ENCODE measurements at regions not wholly inside any gene's neighbourhood (a gene's known extent, or its start where the extent isn't known, plus 50 kb on each side); places are given as distances from the start of the nearest gene placed in this dataset.

DNA sequence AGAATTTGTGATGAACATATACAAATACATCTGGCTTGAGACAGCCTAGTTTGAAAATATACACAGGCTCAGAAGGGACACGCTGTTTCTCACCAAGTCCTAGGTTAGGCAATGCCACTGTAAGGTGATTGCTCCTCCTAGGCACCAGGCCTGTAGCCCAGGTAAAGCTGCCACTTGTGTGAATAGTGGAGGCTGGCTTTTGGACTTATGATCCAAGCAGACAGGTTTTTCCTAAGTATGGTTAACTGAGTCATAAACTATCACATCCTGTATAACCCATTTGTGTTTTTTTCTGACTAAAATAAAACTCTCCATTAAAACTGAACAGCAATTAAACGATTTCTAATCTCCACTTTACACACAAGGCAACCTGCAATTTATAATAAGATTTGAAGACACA is 81.0 kb downstream of the SEMA4F start:
- no peak for DNase-seq (ENCODE audit: low read depth in 2 of 2)

DNA sequence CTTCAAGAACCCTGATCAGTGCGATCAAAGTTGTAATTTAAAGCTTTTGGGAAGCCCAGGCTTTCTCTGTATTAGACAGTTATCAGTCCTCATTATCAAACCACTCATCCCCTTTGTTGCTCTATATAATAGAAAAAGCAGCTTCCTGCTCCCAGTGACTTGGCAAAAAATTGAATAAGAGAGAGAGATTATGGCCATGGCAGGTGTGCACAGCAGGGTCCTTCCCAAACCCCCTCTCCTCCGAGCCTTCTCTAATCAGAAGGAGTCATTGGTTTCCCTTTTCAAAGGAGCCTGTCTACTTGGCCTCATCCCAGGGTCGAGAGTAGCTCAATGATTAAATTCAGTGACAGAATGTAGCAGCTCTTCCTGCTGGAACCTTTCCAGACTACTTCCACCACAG is 81.5 kb downstream of the SEMA4F start:
- no peak for DNase-seq (ENCODE audit: low read depth in 2 of 2)

DNA sequence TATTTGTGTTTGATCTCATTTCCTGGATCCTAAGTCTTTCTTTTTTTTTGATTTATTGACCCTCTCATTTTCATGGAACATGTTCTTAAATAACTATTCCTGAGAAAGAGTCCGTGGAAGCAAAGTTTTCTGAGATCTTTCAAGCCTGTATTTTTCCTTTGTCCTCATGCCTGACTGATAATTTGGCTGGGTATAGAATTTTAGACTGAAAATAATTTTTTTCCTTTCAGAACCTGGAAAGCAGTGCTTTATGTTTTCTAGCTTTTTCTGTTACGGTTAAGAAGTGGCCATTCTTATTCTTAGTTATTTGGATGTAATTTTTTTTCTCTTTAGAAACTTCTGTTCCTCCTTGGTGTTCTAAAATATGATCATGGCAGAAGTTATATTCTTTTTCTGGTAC is 82.5 kb downstream of the SEMA4F start:
- no peak for DNase-seq (ENCODE audit: low read depth in 2 of 2)

DNA sequence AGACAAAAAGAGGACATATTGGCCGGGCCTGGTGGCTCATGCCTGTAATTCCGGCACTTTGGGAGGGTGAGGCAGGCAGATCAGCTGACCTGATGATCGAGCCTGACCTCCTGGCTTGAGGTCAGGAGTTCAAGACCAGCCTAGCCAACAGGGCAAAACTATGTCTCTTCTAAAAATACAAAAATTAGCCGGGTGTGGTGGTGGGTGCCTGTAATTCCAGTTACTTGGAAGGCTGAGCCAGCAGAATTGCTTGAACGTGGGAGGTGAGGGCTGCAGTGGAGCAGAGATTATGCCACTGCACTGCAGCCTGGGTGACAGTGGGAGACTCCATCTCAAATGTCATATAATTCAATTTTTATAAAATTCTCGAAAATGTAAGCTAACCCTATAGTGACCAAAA is 84.5 kb downstream of the SEMA4F start:
- no peak for DNase-seq (ENCODE audit: low read depth in 2 of 2)

DNA sequence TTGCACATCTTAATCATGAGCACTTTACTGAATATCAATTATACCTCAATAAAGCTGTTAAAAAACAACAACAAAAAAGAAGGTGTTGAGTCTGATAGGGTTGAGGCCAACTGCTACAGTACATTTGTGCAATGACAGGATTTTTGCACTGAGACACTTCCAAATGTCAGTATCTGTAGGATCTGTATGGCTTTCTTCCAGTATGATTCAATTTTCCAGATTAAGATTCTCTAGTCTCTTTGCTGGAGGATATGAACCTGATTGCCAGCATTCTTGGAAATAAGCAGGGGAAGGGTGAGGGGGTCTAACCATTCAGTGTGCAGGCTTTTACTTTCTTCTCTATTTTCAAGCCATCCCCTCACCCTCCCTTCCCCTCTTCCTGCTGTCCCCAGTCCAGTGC is 85.1 kb downstream of the SEMA4F start:
- DNase-seq (ENCODE audit: low read depth in 2 of 2) = no peak

DNA sequence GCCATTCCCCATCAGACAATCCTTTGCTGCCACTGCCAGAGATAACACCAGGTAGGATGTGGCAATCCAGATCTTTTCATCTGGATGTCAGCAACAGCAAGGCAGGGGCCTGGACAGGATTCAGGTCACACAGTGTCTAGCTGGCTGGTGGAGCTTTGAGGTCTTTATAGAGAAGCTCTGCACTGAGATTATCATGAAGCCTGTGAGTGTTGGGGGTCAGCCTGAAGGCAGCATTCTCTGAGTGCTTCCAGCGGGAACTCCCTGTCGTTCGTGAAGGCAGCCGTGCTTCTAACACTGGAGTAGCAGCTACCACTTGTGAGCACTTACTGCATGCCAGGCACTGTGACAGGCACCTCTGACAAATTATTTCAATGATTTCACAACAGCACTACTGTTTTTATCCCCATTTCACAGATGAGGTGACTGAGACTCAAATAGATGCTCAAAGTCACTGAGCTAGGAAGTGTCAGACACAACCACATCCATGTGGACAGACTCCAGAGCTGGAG is 85.7 kb downstream of the SEMA4F start:
- no peak for DNase-seq (ENCODE audit: low read depth in 2 of 2)

DNA sequence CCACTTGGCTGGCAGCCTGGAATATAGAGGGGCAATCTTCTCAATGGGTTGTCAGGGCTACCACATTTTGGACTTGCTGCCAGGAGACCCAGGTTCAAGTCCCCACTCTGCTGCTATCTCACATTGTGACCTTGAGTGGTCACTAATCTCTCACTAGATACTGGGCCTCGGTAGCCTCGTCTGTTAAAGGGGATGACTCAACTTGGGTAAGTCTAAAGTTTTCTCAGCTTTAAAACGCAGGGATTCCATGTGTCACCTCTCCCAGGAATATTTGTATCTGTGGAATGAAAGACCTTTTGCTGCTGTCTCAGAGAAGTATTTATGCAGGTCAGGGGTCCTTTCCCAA is 86.3 kb downstream of the SEMA4F start:
- peak in 1 of 2 experiments; percentile 8 for DNase-seq (ENCODE audit: low read depth in 2 of 2)

DNA sequence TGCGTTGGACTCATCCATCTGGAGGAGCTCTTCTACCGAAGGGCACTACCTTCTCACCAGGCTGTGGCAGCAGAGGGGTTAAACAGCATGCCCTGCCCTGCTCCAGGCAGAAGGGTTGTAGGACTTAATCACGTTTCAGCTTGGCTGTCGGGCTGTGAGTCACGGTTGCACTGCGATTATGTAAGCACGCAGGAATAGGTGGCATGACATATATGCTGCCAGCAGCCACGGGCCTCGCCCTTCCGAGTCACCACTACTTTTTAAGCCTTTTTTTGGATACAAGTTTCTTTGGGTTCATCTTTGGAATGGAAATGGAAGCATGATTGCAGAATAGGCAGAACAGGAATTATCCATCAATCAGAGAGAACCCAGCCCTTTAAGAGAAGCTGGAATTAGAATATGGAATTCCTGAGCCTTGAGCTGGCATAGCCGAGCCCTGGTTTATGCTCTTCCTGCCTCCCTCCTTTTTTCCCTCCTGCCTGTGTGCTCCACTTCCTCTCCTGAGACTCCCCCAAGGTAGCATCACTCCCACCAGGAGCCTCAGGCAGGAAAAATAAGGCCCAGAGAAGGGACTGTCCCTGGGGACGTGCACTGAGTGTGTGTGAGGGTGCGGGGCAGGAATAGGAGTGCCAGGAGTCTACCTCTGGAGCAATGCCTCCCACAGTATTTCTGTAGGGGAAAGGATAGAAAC is 86.8 kb downstream of the SEMA4F start:
- peak; percentile 78 to 81 for DNase-seq (ENCODE audit: low read depth in 2 of 2)

DNA sequence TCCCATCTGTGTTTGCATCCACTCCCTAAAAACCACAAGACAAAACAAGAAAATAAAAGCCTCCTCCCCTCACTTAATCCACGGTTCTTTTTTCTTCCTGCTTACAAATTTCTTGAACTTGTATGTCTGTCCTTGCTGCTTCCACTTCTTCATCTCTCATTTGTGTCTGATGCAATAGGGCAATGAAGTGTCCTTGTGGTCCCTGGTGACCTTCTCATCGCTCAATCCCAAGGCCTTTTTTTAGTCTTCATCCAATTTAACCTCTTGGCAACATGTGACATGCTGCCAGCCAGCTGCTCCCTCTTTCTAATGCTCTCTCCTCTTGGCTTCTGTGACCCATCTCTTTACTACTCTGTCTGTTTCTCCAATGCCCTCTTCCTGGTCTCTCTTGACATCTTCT is 87.6 kb downstream of the SEMA4F start:
- DNase-seq (ENCODE audit: low read depth in 2 of 2) = no peak

DNA sequence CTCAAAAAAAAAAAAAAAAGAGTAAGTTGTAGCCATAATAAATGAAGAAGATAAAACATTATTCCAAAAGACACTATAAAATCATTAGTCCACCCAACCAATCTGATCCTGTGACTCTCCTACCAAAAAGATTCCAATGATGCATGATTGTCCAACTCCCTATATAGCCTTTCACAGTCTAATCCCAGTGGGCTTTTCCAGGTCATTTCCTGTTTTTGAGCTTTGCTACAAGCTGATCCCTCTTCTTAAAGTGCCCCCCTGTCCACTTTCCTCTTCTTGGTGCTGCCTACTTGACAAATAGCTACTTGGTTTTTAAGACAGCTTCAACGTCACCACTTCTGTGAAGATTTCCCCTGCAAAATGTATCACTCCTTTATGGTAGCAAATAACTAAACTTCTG is 88.4 kb downstream of the SEMA4F start:
- no peak for DNase-seq (ENCODE audit: low read depth in 2 of 2)

DNA sequence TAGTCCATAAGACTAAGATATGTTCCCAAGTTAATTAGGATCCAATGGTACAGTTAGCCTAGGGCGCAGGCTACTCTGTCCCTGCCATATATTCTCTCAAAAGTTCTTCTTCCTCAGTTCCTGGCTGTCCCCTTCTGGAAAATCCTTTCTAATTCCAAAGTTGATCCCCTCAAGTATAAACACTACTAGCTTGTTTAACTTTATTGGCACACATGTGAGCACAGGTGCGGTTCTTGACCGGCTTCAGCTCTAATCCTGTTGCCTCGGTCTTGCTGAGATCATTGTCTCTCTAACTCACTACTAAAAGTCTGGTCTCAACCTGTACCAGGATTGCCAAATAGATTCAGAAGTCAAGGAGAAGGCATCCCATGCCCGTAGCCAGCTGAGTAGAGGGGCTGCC is 89.0 kb downstream of the SEMA4F start:
- no peak for DNase-seq (ENCODE audit: low read depth in 2 of 2)

DNA sequence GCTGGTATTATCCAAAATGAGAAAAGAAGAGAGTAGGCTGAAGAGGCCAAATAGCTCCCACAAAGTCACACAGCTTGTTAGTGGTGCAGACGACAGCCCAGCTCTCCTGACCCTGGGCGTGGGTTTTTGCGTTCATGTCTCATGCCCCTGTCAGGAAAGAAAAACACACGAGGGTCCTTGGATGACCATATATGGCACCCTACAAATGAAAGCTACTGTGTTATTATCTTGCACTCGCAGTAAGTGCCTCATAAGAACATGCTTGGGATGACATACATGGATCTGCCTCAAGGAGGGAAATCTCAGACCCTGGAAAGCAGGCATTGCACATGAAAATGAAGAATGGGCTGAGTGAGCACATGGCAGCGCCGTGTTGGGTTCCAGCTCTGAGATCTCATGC is 89.7 kb downstream of the SEMA4F start:
- no peak for DNase-seq (ENCODE audit: low read depth in 2 of 2)

DNA sequence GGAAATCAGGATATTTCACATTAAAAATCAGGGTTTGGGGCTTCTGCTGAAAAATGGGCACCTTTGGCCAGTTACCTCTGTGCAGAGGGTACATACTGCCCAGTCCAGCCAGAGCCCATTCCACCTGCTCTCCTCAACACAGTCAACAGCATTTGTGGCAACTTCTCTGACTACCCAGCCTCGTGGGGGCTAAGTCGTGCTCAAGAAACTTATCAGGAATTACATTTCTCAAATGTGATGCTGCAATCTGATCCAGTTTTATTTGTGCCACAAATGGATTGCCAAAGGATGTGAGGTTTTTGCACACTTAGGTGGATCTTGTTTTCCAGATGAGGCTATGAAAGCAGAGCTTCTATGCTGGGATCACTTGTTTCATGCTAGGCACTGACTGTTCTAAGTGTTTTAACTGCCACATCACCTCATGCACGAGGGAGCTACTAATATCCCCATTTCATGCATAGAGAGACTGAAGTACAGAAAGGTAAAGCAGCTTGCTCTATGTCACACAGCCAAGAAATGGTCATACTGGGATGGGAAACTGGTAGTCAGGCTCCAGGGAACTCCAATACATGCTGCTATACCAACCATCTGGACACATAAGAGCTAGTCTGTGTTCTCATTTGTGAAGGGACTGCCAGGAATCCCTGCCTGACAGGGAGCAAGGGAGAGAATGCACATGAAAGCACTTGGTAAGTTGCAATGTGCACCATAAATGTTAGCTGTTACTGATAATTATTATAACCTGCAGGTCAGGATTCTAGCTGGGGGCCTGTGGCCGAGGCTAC is 89.0 kb upstream of the HK2 start:
- DNase-seq (ENCODE audit: low read depth in 2 of 2) = no peak

DNA sequence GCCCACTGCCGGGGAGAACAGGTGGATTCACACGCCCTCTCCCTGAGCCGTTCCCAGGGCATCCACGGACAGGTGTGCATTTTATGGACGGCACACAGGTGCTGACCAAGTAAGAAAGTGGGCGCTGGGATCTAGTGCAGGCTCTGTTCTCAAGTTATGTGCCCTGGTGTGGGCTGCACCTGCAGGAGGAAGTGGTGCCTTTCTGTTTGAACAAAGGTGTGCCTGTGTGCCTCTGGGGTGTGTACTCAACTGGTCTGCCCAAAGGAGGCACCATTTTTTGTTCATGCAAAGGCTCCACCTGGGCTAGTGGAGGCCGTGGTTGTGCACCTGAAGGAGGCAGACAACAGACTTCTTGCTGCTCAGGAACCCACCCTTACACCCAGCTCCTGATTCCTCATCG is 88.2 kb upstream of the HK2 start:
- DNase-seq (ENCODE audit: low read depth in 2 of 2) = no peak

DNA sequence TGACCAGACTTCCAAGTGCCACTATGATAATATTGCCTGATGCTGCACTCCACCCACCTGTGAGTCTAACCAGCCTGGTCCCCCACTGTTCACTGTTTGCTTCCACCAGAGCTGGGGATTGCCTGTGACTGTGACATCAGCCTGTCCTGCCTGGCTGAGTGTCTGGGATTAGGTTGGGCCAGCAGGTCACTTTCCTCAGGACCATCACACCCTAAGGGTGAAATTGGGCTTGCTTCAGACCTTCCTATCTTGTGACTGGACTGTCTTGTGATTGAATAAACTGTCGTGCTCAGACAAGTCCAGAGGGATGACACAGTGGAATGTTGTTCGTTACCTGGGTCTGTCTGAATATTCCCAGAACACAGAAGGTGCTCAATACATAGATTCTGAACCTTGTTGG is 87.4 kb upstream of the HK2 start:
- no peak for DNase-seq (ENCODE audit: low read depth in 2 of 2)

DNA sequence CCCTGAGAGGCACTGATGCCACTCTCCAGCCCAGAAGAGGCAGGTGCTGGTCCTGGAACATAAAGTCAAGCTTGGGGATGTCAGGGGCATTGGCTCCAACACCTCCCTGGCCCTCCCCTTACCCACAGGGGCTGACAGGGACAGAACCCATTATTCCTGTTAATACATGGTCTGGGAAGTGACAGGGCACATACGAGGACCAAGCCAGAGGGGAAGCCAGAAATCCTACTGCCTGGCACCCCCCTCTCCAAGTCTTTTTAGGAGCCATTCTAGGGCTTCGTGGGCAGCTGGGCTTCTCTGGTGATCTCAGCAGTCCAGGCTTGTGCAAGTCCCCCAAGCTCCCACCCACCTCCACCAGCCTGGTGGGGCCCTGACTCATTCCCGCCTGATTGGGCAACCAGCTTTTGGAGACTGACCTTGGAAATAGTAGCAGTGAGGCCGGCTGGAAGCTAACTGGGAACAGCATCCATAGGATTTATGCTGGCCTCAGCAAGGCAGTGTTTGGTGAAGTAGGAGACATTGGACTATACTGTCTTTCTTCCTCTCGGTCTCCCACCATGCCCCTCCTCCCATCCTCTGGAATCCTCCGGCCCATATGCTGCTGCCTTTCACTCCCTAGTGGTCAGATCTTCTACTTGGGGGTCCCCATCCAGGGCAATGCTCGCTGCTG is 86.4 kb upstream of the HK2 start:
- DNase-seq (ENCODE audit: low read depth in 2 of 2) = peak; percentile 36 to 49

DNA sequence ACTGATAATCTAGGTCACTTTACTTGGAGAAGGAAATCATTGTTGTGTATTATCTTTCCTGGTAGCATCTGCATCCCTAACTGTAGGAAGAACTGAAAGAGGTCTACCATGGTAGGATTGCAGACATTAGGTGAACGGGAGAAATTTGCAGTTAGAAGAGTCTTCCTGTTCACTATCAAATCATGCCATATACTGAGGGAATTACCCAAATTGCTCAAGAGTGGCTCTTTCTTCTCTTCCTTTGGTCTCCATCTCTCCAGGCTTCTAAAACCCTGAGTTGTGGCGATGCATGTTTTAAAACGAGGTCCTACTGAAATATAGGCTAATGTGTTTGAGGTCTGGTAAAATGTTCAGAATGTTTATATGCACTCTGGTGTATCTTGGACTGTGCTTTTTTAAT is 85.3 kb upstream of the HK2 start:
- no peak for DNase-seq (ENCODE audit: low read depth in 2 of 2)

DNA sequence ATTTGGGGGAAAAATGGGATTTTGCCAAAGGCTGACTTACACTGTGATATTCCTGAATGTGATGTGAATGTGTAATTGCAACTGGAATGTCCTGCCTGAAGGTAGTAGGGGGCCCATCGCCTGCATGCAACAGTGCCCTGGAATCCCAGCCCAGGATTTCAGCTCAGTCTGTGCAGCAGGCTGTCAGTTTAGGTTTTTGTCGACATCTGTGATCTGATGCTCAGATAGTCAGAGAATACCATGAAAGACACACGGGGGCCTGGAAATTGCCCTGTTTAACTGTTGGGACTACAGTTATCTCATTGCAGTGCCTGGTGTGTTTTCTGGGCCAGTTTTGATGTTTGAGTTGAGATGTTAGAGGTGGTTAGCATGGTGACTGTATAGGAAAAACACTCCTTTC is 84.5 kb upstream of the HK2 start:
- DNase-seq (ENCODE audit: low read depth in 2 of 2) = no peak

DNA sequence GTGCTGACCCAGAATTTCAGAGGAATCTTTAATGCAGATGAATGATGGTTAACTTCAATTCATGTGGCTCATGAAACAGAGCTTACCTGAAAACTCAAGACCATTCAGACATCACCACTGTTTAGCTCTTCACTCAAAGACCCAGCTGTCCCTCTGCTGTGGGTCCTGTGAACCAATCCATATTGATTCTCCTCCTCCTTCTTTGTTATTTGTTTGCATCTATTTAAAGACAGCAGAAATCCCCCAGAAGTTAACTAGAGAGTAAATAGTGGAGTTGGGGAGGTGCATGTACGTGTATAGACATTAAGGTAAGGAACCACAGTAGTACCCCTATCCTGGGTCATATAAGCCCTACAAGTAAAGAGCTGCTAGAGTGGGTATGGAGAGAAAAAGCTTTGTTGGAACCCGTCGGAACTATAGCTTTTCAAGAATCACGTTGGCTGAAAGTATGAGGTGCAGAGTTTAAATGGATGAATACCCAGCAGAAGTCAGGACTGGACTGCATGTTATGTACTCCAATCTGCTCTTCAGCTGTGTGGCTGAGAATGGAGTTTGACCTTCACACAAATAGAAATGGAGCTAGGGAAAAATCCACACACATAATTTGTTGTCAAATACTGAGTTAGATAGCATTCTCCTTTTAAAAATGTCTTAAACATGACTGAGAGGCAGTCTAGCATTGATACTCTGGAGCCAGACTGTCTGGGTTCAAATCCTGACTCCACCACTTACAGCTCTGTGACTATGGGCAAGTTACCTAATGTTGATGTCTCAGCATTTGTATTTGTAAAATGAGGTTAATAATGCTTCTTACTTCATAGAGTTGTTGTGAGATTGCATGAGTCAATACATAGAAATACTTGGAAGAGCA is 81.7 kb upstream of the HK2 start:
- no peak for DNase-seq (ENCODE audit: low read depth in 2 of 2)

DNA sequence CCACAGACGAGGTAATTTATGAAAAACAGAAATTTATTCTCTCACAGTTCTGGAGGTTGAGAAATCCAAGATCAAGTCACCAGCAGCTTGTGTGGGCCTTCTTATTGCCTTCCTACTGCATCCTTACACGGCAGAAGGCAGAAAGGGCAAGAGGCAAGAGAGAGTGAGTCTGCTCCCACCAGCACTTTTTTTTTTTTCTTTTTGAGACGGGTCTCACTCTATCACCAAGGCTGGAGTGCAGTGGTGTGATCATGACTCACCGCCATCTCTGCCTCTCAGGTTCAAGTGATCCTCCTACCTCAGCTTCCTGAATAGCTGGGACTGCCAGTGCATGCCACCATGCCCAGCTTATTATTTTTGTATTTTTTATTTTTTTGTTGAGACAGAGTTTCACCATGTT is 78.5 kb upstream of the HK2 start:
- no peak for DNase-seq (ENCODE audit: low read depth in 2 of 2)

DNA sequence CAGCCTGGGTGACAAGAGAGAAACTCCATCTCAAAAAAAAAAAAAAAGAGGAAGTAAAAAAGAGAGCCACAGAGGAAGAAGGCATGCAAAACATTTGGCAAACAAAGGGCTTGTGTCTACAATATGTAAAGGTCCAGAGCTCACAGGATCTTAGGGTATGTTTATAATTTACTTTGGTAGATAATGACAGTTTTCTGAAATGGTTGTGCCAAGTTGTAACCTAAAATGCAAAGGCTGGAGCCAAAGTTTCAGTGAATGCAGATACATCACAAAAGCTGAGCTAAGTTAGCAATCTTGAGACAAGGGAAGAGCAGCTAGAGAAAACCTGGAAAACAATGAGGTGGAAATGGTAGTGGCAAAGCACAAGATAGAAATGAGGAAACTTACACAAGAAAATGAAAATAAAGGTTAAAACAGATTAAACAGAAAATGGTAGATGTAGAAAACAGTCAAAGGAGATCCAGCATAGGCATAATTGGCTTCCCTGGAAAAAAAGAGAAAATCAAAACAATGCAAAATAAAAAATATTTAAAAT is 77.5 kb upstream of the HK2 start:
- no peak for DNase-seq (ENCODE audit: low read depth in 2 of 2)

DNA sequence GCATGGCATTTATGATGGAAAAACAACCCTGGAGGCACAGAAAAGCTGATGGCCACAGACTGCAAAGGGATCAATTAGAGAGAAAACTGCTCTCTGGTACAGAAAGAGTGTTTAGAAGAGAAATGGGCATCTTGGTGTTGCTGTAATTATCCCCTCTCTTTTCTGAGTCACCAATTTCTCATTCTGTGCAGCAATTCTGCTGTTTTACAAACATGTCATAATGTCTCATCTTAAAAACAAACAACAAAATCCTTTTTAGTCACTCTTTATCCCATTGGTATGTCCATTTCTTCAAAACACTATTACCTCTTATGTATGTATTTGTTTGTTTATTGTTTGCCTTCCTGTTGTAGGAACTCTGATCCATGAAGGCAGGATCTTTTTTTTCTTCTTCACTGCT is 73.9 kb upstream of the HK2 start:
- no peak for DNase-seq (ENCODE audit: low read depth in 2 of 2)

Data from fibroblast of skin of left quadriceps (primary cell).